ENCODE measurements at regions not wholly inside any gene's neighbourhood (a gene's known extent, or its start where the extent isn't known, plus 50 kb on each side); places are given as distances from the start of the nearest gene placed in this dataset.

GRCh38 chr15:62430552-62430951, 265.5 kb upstream of the C2CD4B start:
- Mint-ChIP-seq H3K4me1 (ENCODE audit: low read depth) (no peaks in the 10 kb centered on the region), H3K27ac (no peak overlapping the region), H3K36me3 (ENCODE audit: low read depth) (no peaks in the 10 kb centered on the region), H3K27me3 (no peaks in the 10 kb centered on the region), H3K4me3 (no peak overlapping the region), H3K9me3 (no peaks in the 10 kb centered on the region)
- DNase-seq, result no peak

- Mint-ChIP-seq H3K4me1 (ENCODE audit: low read depth) (no peaks in the 10 kb centered on the region), H3K36me3 (ENCODE audit: low read depth) (no peaks in the 10 kb centered on the region), H3K27ac (no peak overlapping the region), H3K27me3 (no peaks in the 10 kb centered on the region), H3K4me3 (no peak overlapping the region), H3K9me3 (no peaks in the 10 kb centered on the region)
- DNase-seq, result no peak
Observed at GRCh38 chr15:62431008-62431797, 266.1 kb upstream of the C2CD4B start.

GRCh38 chr15:62431817-62432216, 266.7 kb upstream of the C2CD4B start:
- no peaks in the 10 kb centered on the region for H3K27me3 Mint-ChIP-seq
- no peak overlapping the region for H3K4me3 Mint-ChIP-seq
- no peaks in the 10 kb centered on the region for H3K4me1 Mint-ChIP-seq (ENCODE audit: low read depth)
- no peaks in the 10 kb centered on the region for H3K9me3 Mint-ChIP-seq
- no peak overlapping the region for H3K27ac Mint-ChIP-seq
- no peaks in the 10 kb centered on the region for H3K36me3 Mint-ChIP-seq (ENCODE audit: low read depth)
- no peak for DNase-seq

GRCh38 chr15:62432702-62433398, 267.8 kb upstream of the C2CD4B start:
- H3K9me3 Mint-ChIP-seq, result no peaks in the 10 kb centered on the region
- no peaks in the 10 kb centered on the region for H3K27me3 Mint-ChIP-seq
- H3K36me3 Mint-ChIP-seq (ENCODE audit: low read depth), result no peaks in the 10 kb centered on the region
- H3K27ac Mint-ChIP-seq, result no peak overlapping the region
- no peak for DNase-seq
- H3K4me3 Mint-ChIP-seq, result no peak overlapping the region
- H3K4me1 Mint-ChIP-seq (ENCODE audit: low read depth), result no peaks in the 10 kb centered on the region

GRCh38 chr15:62436235-62436634, 271.1 kb upstream of the C2CD4B start:
- Mint-ChIP-seq H3K36me3 (ENCODE audit: low read depth) (no peaks in the 10 kb centered on the region), H3K27ac (no peak overlapping the region), H3K9me3 (no peaks in the 10 kb centered on the region), H3K4me1 (ENCODE audit: low read depth) (no peaks in the 10 kb centered on the region), H3K27me3 (no peaks in the 10 kb centered on the region), H3K4me3 (no peak overlapping the region)
- DNase-seq, result no peak

- no peak for DNase-seq
- Mint-ChIP-seq H3K9me3 (no peaks in the 10 kb centered on the region), H3K36me3 (ENCODE audit: low read depth) (no peaks in the 10 kb centered on the region), H3K4me3 (no peak overlapping the region), H3K27ac (no peak overlapping the region), H3K4me1 (ENCODE audit: low read depth) (no peaks in the 10 kb centered on the region), H3K27me3 (no peaks in the 10 kb centered on the region)
Observed at GRCh38 chr15:62437753-62438152, 272.7 kb upstream of the C2CD4B start.

GRCh38 chr15:62439543-62440016, 274.5 kb upstream of the C2CD4B start:
- H3K27me3 Mint-ChIP-seq, result no peaks in the 10 kb centered on the region
- no peak overlapping the region for H3K27ac Mint-ChIP-seq
- H3K36me3 Mint-ChIP-seq (ENCODE audit: low read depth), result no peaks in the 10 kb centered on the region
- H3K9me3 Mint-ChIP-seq, result no peaks in the 10 kb centered on the region
- no peaks in the 10 kb centered on the region for H3K4me1 Mint-ChIP-seq (ENCODE audit: low read depth)
- no peak for DNase-seq
- H3K4me3 Mint-ChIP-seq, result no peak overlapping the region

- no peaks in the 10 kb centered on the region for H3K4me1 Mint-ChIP-seq (ENCODE audit: low read depth)
- no peaks in the 10 kb centered on the region for H3K36me3 Mint-ChIP-seq (ENCODE audit: low read depth)
- H3K27me3 Mint-ChIP-seq, result no peaks in the 10 kb centered on the region
- no peak overlapping the region for H3K27ac Mint-ChIP-seq
- no peak overlapping the region for H3K4me3 Mint-ChIP-seq
- no peaks in the 10 kb centered on the region for H3K9me3 Mint-ChIP-seq
- no peak for DNase-seq
Observed at GRCh38 chr15:62440362-62441105, 275.4 kb upstream of the C2CD4B start.

GRCh38 chr15:62444104-62445022, 279.3 kb upstream of the C2CD4B start:
- no peak overlapping the region for H3K4me3 Mint-ChIP-seq
- H3K4me1 Mint-ChIP-seq (ENCODE audit: low read depth), result no peaks in the 10 kb centered on the region
- H3K27ac Mint-ChIP-seq, result no peak overlapping the region
- no peaks in the 10 kb centered on the region for H3K36me3 Mint-ChIP-seq (ENCODE audit: low read depth)
- H3K27me3 Mint-ChIP-seq, result peaks cover 3% of the 10 kb centered on the region
- DNase-seq, result no peak
- no peaks in the 10 kb centered on the region for H3K9me3 Mint-ChIP-seq

- Mint-ChIP-seq H3K27ac (no peak overlapping the region), H3K4me3 (no peak overlapping the region), H3K36me3 (ENCODE audit: low read depth) (no peaks in the 10 kb centered on the region), H3K4me1 (ENCODE audit: low read depth) (no peaks in the 10 kb centered on the region), H3K9me3 (no peaks in the 10 kb centered on the region), H3K27me3 (peaks cover 3% of the 10 kb centered on the region)
- no peak for DNase-seq
Observed at GRCh38 chr15:62445244-62445643, 280.2 kb upstream of the C2CD4B start.

GRCh38 chr15:62446984-62447383, 281.9 kb upstream of the C2CD4B start:
- H3K9me3 Mint-ChIP-seq, result no peaks in the 10 kb centered on the region
- no peaks in the 10 kb centered on the region for H3K4me1 Mint-ChIP-seq (ENCODE audit: low read depth)
- H3K36me3 Mint-ChIP-seq (ENCODE audit: low read depth), result no peaks in the 10 kb centered on the region
- no peak for DNase-seq
- H3K4me3 Mint-ChIP-seq, result no peak overlapping the region
- H3K27ac Mint-ChIP-seq, result no peak overlapping the region
- peaks cover 3% of the 10 kb centered on the region for H3K27me3 Mint-ChIP-seq

GRCh38 chr15:62447742-62448141, 282.7 kb upstream of the C2CD4B start:
- no peaks in the 10 kb centered on the region for H3K4me1 Mint-ChIP-seq (ENCODE audit: low read depth)
- no peak for DNase-seq
- H3K9me3 Mint-ChIP-seq, result no peaks in the 10 kb centered on the region
- H3K4me3 Mint-ChIP-seq, result no peak overlapping the region
- H3K36me3 Mint-ChIP-seq (ENCODE audit: low read depth), result no peaks in the 10 kb centered on the region
- H3K27ac Mint-ChIP-seq, result no peak overlapping the region
- H3K27me3 Mint-ChIP-seq, result peaks cover 3% of the 10 kb centered on the region

- H3K36me3 Mint-ChIP-seq (ENCODE audit: low read depth), result no peaks in the 10 kb centered on the region
- H3K27ac Mint-ChIP-seq, result no peak overlapping the region
- H3K4me3 Mint-ChIP-seq, result no peak overlapping the region
- peaks cover 3% of the 10 kb centered on the region for H3K27me3 Mint-ChIP-seq
- no peaks in the 10 kb centered on the region for H3K4me1 Mint-ChIP-seq (ENCODE audit: low read depth)
- no peak for DNase-seq
- no peaks in the 10 kb centered on the region for H3K9me3 Mint-ChIP-seq
Observed at GRCh38 chr15:62449638-62450037, 284.6 kb upstream of the C2CD4B start.

GRCh38 chr15:62450061-62450460, 285.0 kb upstream of the C2CD4B start:
- no peak for DNase-seq
- no peaks in the 10 kb centered on the region for H3K9me3 Mint-ChIP-seq
- no peak overlapping the region for H3K27ac Mint-ChIP-seq
- peaks cover 3% of the 10 kb centered on the region for H3K27me3 Mint-ChIP-seq
- no peaks in the 10 kb centered on the region for H3K36me3 Mint-ChIP-seq (ENCODE audit: low read depth)
- H3K4me3 Mint-ChIP-seq, result no peak overlapping the region
- no peaks in the 10 kb centered on the region for H3K4me1 Mint-ChIP-seq (ENCODE audit: low read depth)

Measured in activated T-cell treated with anti-CD3 and anti-CD28 coated beads, Interleukin-2, amount 50 U/mL, for 24 hours (primary cell).